GM19397 (cell line): ENCODE measurements at regions not wholly inside any gene's neighbourhood (a gene's known extent, or its start where the extent isn't known, plus 50 kb on each side); places are given as distances from the start of the nearest gene placed in this dataset.
"Not testable (repeated sequence)": the region's sequence is repeated elsewhere in the genome, so short reads cannot be mapped to it uniquely, and the experiment has no call there.

Experiments used
- ATAC-seq: cut with Tn5 transposase; IDR thresholded peaks from one replicate; pipeline ENCODE4 v1.9.1; 2021; ENCODE audit warnings: mild to moderate bottlenecking, moderate library complexity; ENCODE audit not compliant: unreplicated experiment

DNA sequence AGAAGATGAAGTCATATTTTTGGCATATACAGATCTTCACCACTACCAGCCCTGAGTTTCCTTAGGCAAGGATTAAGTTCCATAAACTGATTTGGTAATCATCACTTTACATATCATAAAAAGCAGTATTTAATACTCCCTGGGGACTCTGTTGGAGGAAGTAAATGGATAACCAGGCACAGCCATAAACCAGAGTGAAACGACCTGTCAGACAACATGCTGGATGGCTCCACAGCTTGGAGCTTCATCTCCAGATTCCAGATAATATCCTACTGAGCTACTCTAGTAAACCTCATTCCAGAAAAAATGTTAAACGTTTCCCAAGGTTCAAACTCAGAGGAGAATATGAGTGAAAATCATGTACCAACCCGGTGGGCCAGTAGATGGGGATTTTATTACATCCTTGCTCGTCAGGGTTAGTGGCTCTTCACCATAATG is 109.2 kb downstream of the BASP1 start:
- ATAC-seq = no peak

DNA sequence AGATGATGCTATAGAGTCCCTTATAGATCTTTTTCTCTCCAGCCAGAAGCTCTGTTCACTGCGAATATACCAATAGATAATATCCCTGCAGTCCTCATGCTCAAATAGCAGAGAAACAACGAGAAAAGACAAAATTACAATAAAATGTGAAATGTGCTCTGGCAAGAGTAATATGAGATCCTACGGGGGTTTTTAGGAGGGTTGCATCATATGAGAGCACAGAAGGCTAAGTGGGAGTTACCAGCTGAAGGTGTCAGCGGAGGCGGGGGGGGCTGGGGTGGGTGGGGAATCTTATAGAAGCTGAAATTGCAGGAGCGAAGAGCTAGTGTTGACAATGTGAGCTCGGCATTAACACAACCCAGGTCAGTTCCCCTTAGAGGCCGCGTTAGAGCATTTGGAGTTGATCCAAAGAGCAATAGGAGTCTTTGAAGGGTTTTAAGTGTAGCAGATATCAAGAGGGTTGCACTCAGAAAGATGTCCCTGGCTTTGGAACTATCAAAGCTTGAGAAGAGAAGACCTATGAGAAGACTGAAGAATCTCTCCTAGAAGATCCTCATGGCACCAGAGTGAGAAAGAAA is 109.7 kb downstream of the BASP1 start:
- ATAC-seq = no peak

DNA sequence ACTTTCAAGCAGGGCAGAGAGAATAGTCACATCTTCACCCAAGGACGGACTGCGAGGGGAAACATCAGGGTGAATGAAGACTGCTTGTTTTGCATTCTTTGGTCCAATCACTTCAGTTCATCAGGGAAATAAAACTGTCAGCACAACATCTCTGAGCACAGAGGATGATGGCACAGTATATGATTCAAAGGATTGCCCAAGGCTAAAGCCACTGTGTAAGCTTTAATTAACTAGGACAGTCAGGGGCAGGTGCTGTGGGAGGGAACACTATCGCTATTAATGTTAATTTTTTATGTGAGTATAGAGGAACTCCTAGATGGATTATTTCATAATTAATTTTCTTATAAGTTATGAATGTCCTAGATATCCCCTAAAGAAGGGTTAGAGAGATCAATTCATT is 112.1 kb downstream of the BASP1 start:
- ATAC-seq = no peak

DNA sequence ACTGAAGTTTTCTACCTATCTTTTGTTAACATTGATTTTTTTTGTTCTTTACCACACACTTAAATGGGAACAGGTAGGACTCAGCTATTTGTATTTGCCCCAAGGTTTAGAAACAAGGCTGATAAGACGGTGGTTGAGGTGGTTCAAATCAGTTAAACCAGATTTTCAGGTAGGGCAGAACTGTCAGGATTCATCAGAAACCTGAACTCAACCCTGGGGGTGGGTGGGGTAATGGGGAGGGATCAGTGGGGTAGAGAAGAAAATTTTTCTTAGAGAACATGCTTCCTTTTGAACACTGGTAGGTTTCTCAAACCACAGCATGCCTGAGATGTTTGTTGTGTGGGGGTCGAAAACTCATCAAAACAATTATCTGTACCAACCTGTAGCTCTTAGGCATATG is 113.0 kb downstream of the BASP1 start:
- no peak for ATAC-seq

DNA sequence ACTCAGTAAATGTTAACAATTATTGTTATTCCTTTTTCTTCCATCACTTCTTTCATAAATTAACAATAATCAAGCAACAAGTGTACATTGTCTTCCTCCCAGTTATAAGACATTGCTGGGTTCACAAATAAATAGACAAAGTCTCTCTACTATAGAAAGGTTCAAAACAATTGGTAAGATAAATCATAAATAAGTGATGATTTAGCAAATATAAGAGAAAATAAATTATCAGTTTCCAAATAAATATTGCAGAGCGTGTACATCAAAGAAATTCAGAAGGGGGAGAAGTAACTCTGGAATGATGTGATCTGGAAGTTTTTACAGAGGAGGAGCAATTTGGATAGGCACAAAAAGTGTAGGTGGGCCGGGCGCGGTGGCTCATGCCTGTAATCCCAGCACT is 114.2 kb downstream of the BASP1 start:
- ATAC-seq = no peak

DNA sequence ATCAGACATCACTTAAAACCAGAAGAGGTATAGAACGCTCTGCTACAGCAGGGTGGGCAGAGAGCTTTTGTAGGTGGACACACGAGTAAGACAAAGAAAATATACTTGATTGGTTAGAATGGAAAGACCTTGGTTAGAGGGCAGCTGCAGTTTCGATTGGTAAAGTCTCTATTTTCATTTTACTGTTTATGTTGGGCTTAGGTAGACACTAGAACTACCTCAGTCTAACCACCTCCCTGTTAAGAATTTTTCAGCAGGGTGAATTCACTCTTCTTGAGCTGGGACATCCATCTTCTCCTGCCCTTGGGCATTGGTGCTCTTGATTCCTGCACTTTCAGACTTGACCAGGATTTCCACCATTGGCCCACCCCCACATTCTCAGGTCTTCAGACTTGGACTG is 116.3 kb downstream of the BASP1 start:
- no peak for ATAC-seq

DNA sequence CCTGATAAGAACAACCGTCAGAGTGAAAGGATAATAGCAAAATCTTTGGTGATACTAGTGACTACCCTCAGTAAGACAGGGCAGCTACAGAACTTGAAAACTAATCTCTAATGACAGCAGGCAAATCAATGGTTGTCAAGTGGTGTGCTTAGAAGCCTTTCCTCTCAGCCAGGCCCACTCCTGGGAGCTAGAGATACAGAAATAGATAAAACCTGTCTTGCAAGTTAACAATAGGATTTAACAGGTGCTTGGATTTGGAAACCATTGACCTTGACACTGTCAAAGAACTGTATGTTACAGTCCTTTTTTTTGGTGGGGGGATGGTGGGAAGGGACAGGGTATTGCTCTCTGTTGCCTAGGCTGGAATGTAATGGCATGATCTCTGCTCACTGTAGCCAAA is 118.6 kb downstream of the BASP1 start:
- no peak for ATAC-seq

DNA sequence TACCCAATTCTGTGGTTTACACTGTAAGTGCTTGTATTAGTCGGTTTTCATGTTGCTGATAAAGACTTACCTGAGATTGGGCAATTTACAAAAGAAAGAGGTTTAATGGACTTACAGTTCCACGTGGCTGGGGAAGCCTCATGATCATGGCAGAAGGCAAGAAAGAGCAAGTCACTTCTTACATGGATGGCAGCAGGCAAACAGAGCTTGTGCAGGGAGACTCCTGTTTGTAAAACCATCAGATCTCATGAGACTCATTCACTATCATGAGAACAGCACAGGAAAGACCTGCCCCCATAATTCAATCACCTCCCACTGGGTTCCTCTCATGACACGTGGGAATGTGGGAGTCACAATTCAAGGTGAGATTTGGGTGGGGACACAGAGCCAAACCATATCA is 119.3 kb downstream of the BASP1 start:
- not testable (repeated sequence) for ATAC-seq

DNA sequence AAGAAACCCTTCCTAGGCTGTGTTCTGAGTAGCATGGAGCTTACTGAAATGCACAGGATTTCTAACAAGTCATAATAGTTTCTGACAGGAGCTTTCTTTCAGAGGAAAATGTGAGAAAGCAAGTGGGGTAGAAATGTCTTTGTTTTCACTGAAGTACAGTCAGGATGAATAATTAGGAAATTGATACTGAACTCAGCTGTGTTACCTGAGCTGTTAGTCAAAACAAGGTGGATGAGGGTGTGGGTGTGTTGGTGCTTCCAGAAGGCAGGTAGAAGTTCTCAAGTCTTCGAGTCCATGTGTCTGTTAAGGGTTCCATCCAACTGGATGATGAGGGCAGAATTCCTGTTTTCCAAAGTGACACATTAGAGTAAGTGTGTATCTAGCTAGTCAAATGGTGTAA is 122.4 kb downstream of the BASP1 start:
- ATAC-seq = no peak

DNA sequence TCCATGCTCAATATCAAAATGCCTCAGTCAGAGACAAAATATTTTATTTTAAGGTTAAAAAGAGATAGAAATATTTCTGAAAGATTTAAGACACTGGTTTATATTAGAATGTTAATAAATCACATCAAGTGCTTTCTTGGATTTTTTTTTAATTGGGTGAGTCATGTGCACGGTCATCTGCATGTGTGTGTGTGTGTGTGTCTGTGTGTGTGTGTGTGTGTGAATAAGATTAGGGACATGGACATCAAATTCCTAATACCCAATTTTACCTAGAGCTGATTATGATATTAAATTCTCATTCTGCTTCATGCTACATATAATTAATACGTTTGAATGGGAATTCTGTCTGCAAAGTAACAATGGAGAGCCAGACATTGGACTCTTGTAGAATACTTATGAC is 122.9 kb downstream of the BASP1 start:
- ATAC-seq = no peak

DNA sequence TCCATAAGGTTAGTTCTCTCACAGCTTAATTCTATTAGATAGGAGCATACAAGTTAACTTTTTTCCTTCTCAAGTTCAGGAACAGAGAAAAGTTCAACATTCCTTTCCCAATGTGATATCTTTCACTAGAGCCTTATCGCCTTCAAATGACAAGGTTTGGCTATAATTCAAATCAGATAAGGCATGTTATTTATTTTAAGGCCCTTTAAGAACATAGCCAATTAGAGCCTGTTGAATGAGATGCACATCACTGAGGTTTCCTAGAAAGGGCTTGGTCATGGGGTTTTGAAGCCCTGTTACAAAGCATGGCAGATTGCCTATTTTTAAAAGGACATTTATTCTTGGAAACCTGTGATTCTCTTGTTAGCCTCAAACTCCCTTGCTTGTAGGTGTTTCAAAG is 123.4 kb downstream of the BASP1 start:
- ATAC-seq = no peak

DNA sequence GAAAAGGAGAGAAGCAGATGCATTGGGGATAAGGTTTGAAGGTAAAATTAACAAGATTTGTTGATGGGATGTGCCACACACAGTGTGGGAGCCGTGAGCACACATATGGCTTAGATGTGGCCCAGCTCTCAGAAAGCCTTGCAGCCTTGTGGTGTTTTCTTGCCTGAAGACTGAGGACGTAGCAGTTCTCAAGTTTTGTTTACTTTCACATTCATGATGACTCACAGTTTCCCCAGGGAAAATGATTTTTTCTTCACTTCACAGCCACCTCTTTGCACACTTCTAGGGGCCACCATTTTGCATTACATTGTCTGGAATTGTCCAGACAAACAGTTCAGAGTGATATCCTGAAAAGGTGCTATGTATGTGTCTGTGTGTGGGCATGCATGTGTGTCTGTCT is 126.2 kb downstream of the BASP1 start:
- ATAC-seq = peak; percentile 70

DNA sequence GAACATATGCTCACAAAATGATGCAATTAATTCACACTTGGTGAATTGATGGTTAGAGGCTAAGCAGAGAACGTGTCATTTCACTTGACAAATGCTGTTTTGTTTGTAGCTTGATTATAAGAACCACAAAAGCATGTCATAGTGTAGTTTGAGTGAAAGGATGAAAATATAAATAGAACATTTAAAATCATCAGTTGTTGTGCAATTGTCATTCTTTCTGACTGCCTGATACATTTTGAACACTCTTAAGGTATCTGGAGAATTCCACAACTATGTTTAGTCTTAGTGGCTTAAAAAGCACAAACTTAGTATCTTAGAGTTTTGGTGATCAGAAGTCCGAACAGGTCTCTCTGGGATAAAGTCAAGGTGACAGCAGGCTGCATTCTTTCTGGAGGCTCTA is 129.4 kb downstream of the BASP1 start:
- ATAC-seq = no peak

DNA sequence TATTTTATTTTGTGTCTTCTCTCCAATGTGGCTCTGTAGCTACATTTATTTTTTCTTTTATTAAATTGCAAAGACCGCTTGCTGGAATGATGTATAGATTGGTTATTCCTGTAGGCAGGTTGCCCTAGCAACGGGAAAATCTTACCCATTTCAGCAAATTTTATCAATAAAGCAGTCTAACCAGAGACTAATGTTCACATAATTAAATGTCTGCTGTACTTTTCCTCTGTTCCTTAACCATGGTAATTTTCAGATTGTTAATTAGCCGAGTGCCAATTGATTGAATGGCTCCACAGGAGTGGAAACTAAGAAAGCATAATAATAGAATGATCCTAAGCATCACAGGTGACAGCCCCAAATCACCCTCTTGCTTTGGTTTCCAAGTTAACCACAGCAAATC is 134.8 kb downstream of the BASP1 start:
- ATAC-seq = no peak

DNA sequence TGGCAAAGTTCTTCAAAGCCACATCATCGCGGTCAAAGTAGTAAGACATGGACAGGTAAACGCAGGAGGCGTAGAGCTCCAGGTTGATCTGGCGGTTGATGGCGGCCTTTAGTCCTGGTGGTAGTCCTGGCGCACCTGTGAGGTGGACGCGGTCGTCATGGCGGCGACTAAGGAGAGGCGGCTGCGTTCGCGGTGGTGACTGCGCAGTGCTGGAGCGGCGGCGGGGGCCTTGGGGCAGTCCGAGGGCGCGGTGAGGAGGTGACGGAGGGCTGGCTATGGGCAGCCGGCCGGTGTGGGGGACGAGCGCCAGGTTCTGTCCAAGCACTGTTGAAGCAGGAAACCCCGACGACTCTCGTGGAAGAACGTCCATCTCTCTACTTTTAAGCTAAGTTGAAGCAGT is 136.8 kb downstream of the BASP1 start:
- no peak for ATAC-seq

DNA sequence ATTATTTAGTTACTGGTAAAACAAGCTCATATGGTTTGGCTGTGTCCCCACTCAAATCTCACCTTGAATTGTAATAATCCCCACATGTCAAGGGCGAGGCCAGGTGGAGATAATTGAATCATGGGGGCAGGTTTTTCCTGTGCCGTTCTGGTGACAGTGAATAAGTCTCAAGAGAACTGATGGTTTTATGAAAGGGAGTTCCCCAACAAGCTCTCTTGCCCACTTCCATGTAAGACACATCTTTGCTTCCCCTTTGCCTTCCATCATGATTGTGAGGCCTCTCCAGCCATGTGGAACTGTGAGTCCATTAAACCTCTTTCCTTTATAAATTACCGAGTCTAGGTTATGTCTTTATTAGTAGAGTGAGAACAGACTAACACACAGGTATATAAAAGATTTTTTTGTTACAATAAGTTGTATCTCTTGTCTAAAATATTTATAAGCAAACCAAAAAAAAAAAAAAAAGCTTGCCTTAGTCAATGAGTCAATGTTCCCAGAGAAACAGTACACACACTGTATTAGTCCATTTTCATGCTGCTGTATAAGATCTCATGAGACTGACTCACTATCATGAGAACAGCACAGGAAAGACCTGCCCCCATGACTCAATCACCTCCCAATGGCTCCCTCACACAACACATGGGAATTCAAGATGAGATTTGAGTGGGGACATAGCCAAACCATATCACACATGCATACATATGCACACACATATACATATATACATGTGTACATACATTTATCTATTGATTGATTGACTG is 138.3 kb downstream of the BASP1 start:
- ATAC-seq = no peak

DNA sequence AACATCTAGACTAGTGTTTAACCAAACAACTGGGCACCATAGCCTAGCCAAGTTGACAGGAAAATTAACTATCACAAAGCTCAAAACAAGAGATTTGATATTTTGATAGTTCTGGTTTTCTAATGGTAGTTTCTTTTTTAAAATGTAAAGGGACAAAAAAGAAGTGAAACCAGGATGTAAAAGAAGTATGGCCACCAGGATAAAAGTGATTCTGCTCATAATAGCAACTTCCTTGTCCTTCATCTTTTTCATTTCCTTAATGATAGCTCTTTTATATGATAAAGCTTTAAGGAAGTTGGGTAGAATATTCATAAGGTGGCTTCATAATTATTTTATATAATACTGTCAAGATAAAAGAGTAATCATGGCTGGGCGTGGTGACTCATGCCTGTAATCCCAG is 139.1 kb downstream of the BASP1 start:
- ATAC-seq = no peak

DNA sequence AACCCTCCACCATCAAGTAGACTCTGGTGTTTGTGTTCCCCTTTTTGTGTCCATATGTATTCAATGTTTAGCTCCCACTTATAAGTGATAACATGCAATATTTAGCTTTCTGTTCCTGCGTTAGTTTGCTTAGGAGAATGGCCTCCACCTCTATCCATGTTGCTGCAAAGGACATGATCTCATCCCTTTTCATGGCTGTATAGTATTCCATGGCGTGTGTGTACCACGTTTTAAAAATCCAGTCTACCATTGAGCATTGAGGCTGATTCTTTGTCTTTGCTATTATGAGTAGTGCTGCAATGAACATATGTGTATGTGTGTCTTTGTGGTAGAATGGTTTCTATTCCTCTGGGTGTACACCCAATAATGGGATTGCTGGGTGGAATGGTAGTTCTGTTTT is 140.1 kb downstream of the BASP1 start:
- ATAC-seq = no peak

DNA sequence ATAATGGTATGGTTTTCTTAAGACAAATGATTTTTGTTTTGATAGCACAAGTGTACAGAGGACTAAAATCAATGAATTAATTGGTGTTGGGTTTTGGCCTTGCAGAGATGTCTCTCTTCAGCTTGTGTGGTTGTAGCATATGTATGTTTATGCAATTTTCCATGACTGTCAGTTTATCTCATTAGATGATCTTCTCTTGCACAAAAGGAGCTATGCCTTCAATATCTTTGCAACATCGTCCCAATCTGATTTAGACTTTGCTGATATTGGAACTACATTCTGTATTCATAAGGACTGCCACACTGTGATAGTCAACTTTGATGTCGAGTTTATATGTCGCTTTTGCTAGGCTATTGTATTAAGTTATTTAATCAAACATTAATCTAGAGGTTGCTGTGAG is 140.0 kb upstream of the TAF11L2 start:
- ATAC-seq = no peak

DNA sequence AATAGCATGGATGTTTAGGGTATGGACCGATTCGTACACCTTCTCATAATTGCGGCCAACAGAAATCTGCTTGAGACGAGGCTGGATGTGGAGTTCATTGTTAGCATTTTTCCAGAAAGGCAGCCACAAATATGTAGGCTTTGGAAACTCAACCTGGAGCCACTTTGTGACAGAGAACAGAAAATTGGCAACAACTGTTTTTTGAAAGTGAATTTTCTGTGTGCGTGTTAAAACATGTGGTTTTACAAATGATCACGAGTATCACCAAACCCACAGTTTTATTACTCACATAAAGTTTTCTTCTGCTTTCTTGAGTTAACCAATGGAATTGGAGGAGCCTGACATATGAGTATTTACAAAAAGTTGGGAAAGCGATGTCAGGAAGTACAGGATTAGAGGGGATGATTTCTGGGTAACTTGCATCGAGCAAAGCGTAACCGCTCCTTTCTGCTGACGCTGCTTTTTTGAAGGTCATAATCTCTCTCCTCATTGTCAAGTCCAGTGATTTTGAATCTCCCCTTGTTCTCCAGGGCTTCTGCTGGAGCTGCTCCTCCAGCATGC is 138.5 kb upstream of the TAF11L2 start:
- ATAC-seq = no peak

DNA sequence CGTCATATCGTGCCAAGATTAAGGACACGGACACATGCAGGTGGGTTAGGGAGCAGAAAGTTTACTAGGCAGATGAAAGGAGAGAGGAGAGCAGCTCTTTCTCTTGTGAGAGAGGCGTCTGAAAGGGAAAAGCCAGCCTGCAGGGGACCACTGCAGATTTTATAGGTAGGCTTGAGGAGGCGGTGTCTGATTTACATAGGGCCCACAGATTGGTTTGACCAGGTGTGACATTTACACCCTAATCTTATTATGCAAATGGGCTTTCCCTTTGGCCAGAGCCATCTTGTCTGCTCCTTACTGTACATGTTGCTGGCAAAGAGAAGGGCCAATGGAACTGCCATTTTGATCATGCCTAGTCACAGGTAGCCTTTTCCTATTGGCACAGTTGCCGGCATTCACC is 137.2 kb upstream of the TAF11L2 start:
- no peak for ATAC-seq

DNA sequence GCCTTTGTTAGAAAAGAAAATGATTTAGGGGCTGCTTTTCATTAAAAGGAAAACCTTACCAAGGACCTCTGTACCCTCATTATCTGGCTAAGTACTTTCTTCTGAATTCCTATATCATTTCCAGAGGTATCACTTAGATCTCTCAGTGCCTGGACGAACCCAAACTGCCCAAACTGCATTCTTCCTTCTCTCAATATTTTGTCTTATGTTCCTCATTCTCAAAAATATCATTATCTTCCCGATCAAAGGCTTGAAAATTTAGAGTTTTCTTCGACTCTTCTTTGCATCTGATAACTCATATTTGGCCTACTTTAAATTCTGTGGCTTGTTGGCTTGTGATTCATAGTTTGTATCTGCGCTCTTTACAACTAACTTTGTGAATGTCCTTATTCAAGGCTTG is 136.7 kb upstream of the TAF11L2 start:
- ATAC-seq = no peak
